ENCODE measurements at regions not wholly inside any gene's neighbourhood (a gene's known extent, or its start where the extent isn't known, plus 50 kb on each side); places are given as distances from the start of the nearest gene placed in this dataset.

DNA sequence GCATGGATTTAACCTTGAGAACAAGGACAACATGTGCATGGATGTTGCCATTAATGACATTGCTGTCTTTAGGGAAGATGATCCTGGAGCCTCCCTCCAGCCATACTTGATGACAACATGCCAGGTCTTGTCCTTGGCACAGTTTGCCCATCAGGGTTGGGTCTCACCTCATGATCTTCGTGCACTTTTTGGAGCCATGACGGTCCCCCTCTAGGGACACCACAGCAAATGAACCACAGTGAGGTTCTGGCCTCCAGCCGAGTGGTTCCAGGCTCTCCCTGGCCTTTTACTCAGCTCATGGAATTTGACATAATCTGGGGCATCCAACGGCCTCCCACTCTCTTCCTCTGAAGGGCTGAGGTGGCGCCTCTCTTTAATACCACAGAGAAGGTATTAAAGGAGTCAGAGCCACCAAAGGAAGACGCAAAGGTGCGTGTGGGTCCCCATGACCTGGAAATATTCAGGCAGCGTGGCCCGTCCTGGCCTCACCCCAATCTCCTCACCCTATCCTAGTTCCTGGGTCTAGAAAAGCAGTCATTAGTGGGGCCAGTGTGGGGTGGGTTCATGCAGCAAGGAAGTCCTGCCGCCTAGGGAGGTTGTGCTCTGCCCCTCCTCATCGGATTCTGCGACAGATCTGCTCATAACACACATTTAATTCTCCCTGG is 184.8 kb downstream of the CXCL12 start:
- Mint-ChIP-seq H3K4me1 (ENCODE audit: low read depth) (peaks cover 1% of the 10 kb centered on the region), H3K4me3 (ENCODE audit: low read depth) (no peak overlapping the region), H3K27ac (no peak overlapping the region), H3K9me3 (ENCODE audit: low read depth) (no peaks in the 10 kb centered on the region), H3K27me3 (peaks cover under 1% of the 10 kb centered on the region), H3K36me3 (ENCODE audit: insufficient read depth) (no peaks in the 10 kb centered on the region)
- TF ChIP-seq, protein P1, sequence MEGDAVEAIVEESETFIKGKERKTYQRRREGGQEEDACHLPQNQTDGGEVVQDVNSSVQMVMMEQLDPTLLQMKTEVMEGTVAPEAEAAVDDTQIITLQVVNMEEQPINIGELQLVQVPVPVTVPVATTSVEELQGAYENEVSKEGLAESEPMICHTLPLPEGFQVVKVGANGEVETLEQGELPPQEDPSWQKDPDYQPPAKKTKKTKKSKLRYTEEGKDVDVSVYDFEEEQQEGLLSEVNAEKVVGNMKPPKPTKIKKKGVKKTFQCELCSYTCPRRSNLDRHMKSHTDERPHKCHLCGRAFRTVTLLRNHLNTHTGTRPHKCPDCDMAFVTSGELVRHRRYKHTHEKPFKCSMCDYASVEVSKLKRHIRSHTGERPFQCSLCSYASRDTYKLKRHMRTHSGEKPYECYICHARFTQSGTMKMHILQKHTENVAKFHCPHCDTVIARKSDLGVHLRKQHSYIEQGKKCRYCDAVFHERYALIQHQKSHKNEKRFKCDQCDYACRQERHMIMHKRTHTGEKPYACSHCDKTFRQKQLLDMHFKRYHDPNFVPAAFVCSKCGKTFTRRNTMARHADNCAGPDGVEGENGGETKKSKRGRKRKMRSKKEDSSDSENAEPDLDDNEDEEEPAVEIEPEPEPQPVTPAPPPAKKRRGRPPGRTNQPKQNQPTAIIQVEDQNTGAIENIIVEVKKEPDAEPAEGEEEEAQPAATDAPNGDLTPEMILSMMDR (IDR thresholded peaks at IDR 0.05; ENCODE audit: unreplicated experiment): no peak
- DNase-seq (ENCODE audit: low spot score, unreplicated experiment): no peak

DNA sequence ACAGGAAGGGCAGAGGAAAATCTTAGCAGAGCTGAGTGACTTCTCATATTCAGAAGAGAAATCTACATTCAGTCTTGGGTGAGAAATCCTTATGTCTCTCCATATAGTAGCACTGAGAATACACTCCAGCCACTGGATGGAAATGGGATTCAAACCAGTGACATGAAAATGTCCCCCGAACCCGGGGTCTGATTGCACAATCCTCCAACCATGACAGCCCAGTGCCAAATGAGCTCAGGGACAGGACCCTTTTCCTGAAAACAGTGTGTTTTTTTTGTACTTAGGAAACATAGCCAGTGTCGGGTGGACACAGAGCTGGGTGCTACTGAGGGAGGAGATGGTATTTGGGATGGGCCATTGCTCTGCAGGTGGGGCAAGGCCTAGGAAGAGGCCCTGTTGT is 185.6 kb downstream of the CXCL12 start:
- no peak for DNase-seq (ENCODE audit: low spot score, unreplicated experiment)
- no peak overlapping the region for H3K27ac Mint-ChIP-seq
- peaks cover 5% of the 10 kb centered on the region for H3K27me3 Mint-ChIP-seq
- peaks cover 2% of the 10 kb centered on the region for H3K4me1 Mint-ChIP-seq (ENCODE audit: low read depth)
- no peaks in the 10 kb centered on the region for H3K9me3 Mint-ChIP-seq (ENCODE audit: low read depth)
- H3K36me3 Mint-ChIP-seq (ENCODE audit: insufficient read depth): no peaks in the 10 kb centered on the region
- TF ChIP-seq, protein P1 (IDR thresholded peaks at IDR 0.05; ENCODE audit: unreplicated experiment): no peak
- H3K4me3 Mint-ChIP-seq (ENCODE audit: low read depth): no peak overlapping the region

DNA sequence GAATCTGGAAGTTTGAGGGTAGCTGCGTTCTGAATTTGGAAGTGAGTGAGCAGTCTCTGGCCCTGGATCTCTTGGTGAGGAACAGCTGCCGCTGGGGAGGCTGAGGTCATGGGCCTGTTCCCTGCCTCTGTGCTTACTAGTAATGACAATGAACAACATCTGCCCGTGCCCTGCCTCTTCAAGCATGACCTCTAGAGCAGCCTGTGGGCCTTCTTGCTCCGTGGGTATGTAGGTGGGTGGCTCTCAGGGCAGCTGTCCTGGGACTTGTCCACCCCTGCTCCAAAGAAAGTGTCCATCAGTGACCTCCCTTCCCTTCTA is 186.2 kb downstream of the CXCL12 start:
- H3K9me3 Mint-ChIP-seq (ENCODE audit: low read depth): no peaks in the 10 kb centered on the region
- TF ChIP-seq, protein P1 (IDR thresholded peaks at IDR 0.05; ENCODE audit: unreplicated experiment): no peak
- H3K27me3 Mint-ChIP-seq: peaks cover 7% of the 10 kb centered on the region
- no peak for DNase-seq (ENCODE audit: low spot score, unreplicated experiment)
- no peak overlapping the region for H3K4me3 Mint-ChIP-seq (ENCODE audit: low read depth)
- no peak overlapping the region for H3K27ac Mint-ChIP-seq
- no peaks in the 10 kb centered on the region for H3K36me3 Mint-ChIP-seq (ENCODE audit: insufficient read depth)
- H3K4me1 Mint-ChIP-seq (ENCODE audit: low read depth): peaks cover 2% of the 10 kb centered on the region

DNA sequence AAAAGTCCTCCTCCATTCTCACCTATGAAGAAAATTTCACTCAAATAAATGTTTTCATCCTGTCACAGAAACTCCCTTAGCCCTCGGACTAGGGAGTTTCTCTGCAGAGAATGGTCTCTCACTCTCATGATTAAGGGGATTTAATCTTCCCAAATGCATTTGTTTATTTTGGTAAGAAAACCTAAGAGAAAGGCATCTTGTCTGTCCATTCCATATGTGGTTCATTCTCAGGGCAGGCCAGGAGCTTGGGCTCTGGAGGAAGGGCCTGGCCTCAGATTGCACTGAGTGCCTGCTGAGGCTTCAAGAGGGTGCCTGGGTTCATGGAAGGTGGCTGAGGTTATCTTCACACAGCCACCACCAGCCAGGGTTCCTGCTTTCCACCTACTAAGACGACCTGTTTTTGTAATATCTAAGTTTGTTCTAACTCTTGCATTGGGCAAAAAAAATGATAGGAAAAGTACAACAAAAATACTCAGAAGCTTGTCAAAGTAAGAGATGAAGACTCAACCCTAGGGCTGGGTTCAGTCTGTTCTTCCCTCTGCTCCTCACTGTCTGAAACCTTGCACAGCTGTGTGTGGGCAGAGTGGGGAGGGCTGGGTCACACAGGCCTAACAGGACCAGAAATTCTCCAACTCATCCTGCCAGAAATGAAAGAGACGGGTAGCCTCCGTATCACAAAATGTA is 186.7 kb downstream of the CXCL12 start:
- no peaks in the 10 kb centered on the region for H3K9me3 Mint-ChIP-seq (ENCODE audit: low read depth)
- no peaks in the 10 kb centered on the region for H3K36me3 Mint-ChIP-seq (ENCODE audit: insufficient read depth)
- peaks cover 7% of the 10 kb centered on the region for H3K27me3 Mint-ChIP-seq
- H3K4me1 Mint-ChIP-seq (ENCODE audit: low read depth): peaks cover 2% of the 10 kb centered on the region
- no peak overlapping the region for H3K4me3 Mint-ChIP-seq (ENCODE audit: low read depth)
- H3K27ac Mint-ChIP-seq: no peak overlapping the region
- TF ChIP-seq, protein P1 (IDR thresholded peaks at IDR 0.05; ENCODE audit: unreplicated experiment): no peak
- DNase-seq (ENCODE audit: low spot score, unreplicated experiment): no peak

DNA sequence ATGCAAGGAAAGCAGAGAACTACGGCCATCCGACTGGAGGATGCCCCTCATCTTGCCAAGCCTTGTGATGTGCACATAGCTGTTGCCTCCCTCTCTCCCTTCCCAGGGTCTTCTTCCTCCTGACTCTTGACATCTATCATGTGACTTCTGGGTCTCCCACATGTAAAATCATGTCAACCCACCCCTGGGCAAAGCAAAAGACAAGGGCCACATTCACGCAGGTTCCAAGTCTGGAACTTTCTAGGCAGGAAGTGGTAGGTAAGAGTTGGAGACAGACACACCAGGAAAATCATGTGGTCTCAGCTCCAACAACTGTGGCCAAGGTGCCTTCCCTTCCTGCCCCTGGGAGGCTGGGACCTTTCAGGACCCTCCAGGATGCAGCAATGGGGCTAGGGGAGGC is 187.3 kb downstream of the CXCL12 start:
- Mint-ChIP-seq H3K4me1 (ENCODE audit: low read depth) (peaks cover 2% of the 10 kb centered on the region), H3K4me3 (ENCODE audit: low read depth) (no peak overlapping the region), H3K27me3 (peaks cover 7% of the 10 kb centered on the region), H3K36me3 (ENCODE audit: insufficient read depth) (no peaks in the 10 kb centered on the region), H3K27ac (no peak overlapping the region), H3K9me3 (ENCODE audit: low read depth) (no peaks in the 10 kb centered on the region)
- TF ChIP-seq, protein P1 (IDR thresholded peaks at IDR 0.05; ENCODE audit: unreplicated experiment): no peak
- DNase-seq (ENCODE audit: low spot score, unreplicated experiment): no peak
